SU-DHL-6 (cell line): ENCODE measurements at regions not wholly inside any gene's neighbourhood (a gene's known extent, or its start where the extent isn't known, plus 50 kb on each side); places are given as distances from the start of the nearest gene placed in this dataset.

Source experiments
- H2AFZ ChIP-seq: fragments of 200-600 bp; sonication (generic); 2 replicates; pipeline ENCODE4 v1.6.1; 2014; ENCODE audit warnings: low read depth, mild to moderate bottlenecking, moderate library complexity, mixed read lengths, antibody characterized with exemption, low read length; ENCODE audit not compliant: severe bottlenecking
- H3F3A ChIP-seq: fragments of 200-600 bp; shearing (Covaris generic); 2 replicates; pipeline ENCODE4 v1.6.0; 2016; ENCODE audit warnings: antibody characterized with exemption, mild to moderate bottlenecking; ENCODE audit not compliant: insufficient read depth
- H3K27ac ChIP-seq: fragments of 200-600 bp; sonication (generic); 2 replicates; pipeline ENCODE4 v1.5.1; 2016; ENCODE audit warnings: low read depth, mild to moderate bottlenecking, low read length, moderate library complexity, mixed read lengths
- H3K27me3 ChIP-seq: fragments of 200-600 bp; sonication (generic), shearing (Covaris generic); 2 replicates; pipeline ENCODE4 v1.6.0; 2014; ENCODE audit warnings: mild to moderate bottlenecking, low read length
- H3K36me3 ChIP-seq: fragments of 200-600 bp; sonication (generic); 2 replicates; pipeline ENCODE4 v1.6.1; 2014; ENCODE audit warnings: mild to moderate bottlenecking, low read length, mixed read lengths
- H3K4me2 ChIP-seq: fragments of 300-600, 200-600 bp; shearing (Covaris generic), sonication (generic); 2 replicates; pipeline ENCODE4 v1.6.0; 2014; ENCODE audit warnings: low read length, low read depth, mild to moderate bottlenecking; ENCODE audit not compliant: poor library complexity, severe bottlenecking
- H3K4me3 ChIP-seq: fragments of 200-600 bp; sonication (generic); 2 replicates; pipeline ENCODE4 v1.5.1; 2014; ENCODE audit warnings: antibody characterized with exemption, low read length, mild to moderate bottlenecking, mixed read lengths; ENCODE audit not compliant: insufficient read depth, poor library complexity, severe bottlenecking
- H3K79me2 ChIP-seq: fragments of 200-600 bp; sonication (generic); 2 replicates; pipeline ENCODE4 v1.6.1; 2014; ENCODE audit warnings: mild to moderate bottlenecking, low read length, moderate library complexity; ENCODE audit not compliant: insufficient read depth
- H3K9ac ChIP-seq: fragments of 200-600 bp; sonication (generic); 2 replicates; pipeline ENCODE4 v1.7.0; 2014; ENCODE audit warnings: mild to moderate bottlenecking, low read length
- H3K9me2 ChIP-seq: fragments of 200-600 bp; sonication (generic); replicated peaks from 2 replicates; pipeline ENCODE4 v1.6.1; 2014; ENCODE audit warnings: low read length; ENCODE audit not compliant: insufficient read depth
- H3K9me3 ChIP-seq: fragments of 200-600 bp; sonication (generic); 2 replicates; pipeline ENCODE4 v1.6.1; 2014; ENCODE audit warnings: low read length, mixed read lengths; ENCODE audit not compliant: insufficient read depth
- H4K20me1 ChIP-seq: fragments of 200-600 bp; sonication (generic); 2 replicates; pipeline ENCODE4 v1.6.1; 2014; ENCODE audit warnings: low read depth, mild to moderate bottlenecking, antibody characterized with exemption, low read length, moderate library complexity, mixed read lengths
- CTCF ChIP-seq: fragments of 200-600 bp; sonication (generic); IDR thresholded peaks from one replicate; pipeline ENCODE4 v1.5.1; 2017; ENCODE audit warnings: antibody characterized with exemption, mild to moderate bottlenecking, low read length, moderate library complexity; ENCODE audit not compliant: insufficient read depth, poor library complexity, severe bottlenecking
- EZH2phosphoT487 ChIP-seq: fragments of 200-600 bp; sonication (generic), shearing (Covaris generic); conservative IDR thresholded peaks from 2 replicates; pipeline ENCODE4 v1.6.1; 2018; ENCODE audit warnings: mild to moderate bottlenecking, antibody characterized with exemption, low read length, moderate library complexity, mixed read lengths

GRCh38 chr18:4801151-4801550 is 346.0 kb upstream of the DLGAP1 start:
- H3K4me3 ChIP-seq: no peak overlapping the region

GRCh38 chr18:4797002-4797685 is 342.0 kb upstream of the DLGAP1 start:
- H3K27me3 ChIP-seq: no peaks in the 10 kb centered on the region
- no peak overlapping the region for H2AFZ ChIP-seq
- no peaks in the 10 kb centered on the region for H3K9me3 ChIP-seq
- H3K9me2 ChIP-seq: no peaks in the 10 kb centered on the region
- TF ChIP-seq EZH2phosphoT487 (no peak), CTCF (no peak)
- H3K9ac ChIP-seq: no peak overlapping the region
- H4K20me1 ChIP-seq: no peaks in the 10 kb centered on the region
- no peak overlapping the region for H3K4me2 ChIP-seq
- H3K27ac ChIP-seq: no peak overlapping the region
- H3K4me3 ChIP-seq: no peak overlapping the region
- H3K79me2 ChIP-seq: no peaks in the 10 kb centered on the region
- H3F3A ChIP-seq: no peaks in the 10 kb centered on the region
- H3K36me3 ChIP-seq: no peaks in the 10 kb centered on the region

More at GRCh38 chr18:4801151-4801550, 346.0 kb upstream of the DLGAP1 start:
- TF ChIP-seq EZH2phosphoT487: no peak
- TF ChIP-seq CTCF: no peak
- no peak overlapping the region for H2AFZ ChIP-seq
- no peak overlapping the region for H3K9ac ChIP-seq
- H4K20me1 ChIP-seq: no peaks in the 10 kb centered on the region
- no peaks in the 10 kb centered on the region for H3K9me3 ChIP-seq
- H3K4me2 ChIP-seq: no peak overlapping the region
- no peak overlapping the region for H3K27ac ChIP-seq
- H3K36me3 ChIP-seq: no peaks in the 10 kb centered on the region
- no peaks in the 10 kb centered on the region for H3K27me3 ChIP-seq
- H3K79me2 ChIP-seq: no peaks in the 10 kb centered on the region
- H3K9me2 ChIP-seq: no peaks in the 10 kb centered on the region
- no peaks in the 10 kb centered on the region for H3F3A ChIP-seq

- Histone ChIP-seq H3K9me2 (no peaks in the 10 kb centered on the region), H3K27me3 (no peaks in the 10 kb centered on the region), H2AFZ (no peak overlapping the region), H3K4me2 (no peak overlapping the region), H3F3A (no peaks in the 10 kb centered on the region), H3K36me3 (no peaks in the 10 kb centered on the region), H3K79me2 (no peaks in the 10 kb centered on the region), H3K9me3 (no peaks in the 10 kb centered on the region), H3K27ac (no peak overlapping the region), H3K9ac (no peak overlapping the region), H4K20me1 (no peaks in the 10 kb centered on the region), H3K4me3 (no peak overlapping the region)
- no peak for TF ChIP-seq CTCF
Measured at GRCh38 chr18:4789506-4789905, 334.4 kb upstream of the DLGAP1 start.
